Activated CD4-positive, CD25-positive, alpha-beta regulatory T cell treated with anti-CD3 and anti-CD28 coated beads, Interleukin-2, amount 50 U/mL, for 16 hours (primary cell): ENCODE measurements at regions not wholly inside any gene's neighbourhood (a gene's known extent, or its start where the extent isn't known, plus 50 kb on each side); places are given as distances from the start of the nearest gene placed in this dataset.
"Not testable (repeated sequence)": the region's sequence is repeated elsewhere in the genome, so short reads cannot be mapped to it uniquely, and the experiment has no call there.

Source experiments
- DNase-seq: peaks from one replicate; pipeline ENCODE4 v3.0.0-alpha.2; 2020; ENCODE audit warnings: low read depth, low spot score

DNA sequence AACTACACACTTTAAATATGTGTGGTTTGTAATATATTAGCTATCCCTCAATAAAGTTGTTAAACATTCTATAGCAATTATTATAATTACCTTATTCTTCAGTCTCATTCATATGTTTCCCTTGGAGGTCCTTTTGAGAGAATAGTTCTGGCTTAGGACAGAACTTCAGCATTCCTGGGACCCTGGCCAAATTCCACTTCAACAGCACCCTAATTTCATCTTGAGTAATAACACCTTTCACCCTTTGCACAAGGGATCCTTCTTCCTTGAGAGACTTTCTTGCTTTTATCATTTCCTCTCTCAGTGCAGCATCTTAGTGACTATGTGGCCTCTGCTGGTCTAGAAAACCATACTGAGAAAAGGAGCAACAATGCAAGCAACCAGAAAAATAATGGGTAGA, 255.9 kb downstream of the C11orf87 start:
- no peak for DNase-seq

GRCh38 chr11:109680127-109680526, 258.1 kb downstream of the C11orf87 start:
- DNase-seq, result no peak

DNA sequence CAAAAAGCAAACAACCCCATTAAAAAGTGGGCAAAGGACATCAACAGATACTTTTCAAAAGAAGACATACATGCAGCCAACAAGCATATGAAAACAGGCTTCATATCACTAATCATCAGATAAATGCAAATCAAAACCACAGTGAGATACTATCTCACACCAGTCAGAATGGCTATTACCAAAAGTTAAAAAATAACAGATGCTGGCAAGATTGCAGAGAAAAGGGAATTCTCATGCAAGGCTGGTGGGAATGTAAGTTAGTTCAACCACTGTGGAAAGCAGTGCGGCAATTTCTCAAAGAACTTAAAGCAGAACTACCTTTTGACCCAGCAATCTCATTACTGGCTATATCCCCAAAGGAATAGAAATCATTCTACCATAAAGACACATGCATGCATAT, 260.8 kb downstream of the C11orf87 start:
- DNase-seq, result not testable (repeated sequence)

DNA sequence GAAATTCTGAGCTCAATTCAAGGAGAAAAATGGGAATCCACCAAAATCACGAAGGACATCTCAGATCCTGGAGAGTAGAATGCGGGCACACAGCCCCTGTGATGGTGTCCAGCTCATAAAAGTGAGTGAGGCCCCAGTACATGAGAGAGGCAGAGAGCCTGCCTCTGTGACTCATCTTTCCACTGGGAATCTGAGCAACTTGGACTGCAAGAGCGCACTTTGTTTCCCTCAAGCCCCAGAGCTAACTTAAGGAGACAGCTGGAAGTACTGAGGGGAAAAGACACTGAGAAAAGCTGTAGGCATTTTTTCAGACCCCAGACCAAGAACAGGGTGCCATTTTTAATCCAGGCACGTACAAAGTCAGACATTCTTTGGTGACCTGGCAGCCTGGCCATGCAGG, 273.7 kb downstream of the C11orf87 start:
- no peak for DNase-seq

- no peak for DNase-seq
Observed at GRCh38 chr11:109696191-109696897, 274.4 kb downstream of the C11orf87 start.

- no peak for DNase-seq
Observed at GRCh38 chr11:109697140-109697843, 275.3 kb downstream of the C11orf87 start.

- no peak for DNase-seq
Observed at GRCh38 chr11:109698237-109698636, 276.2 kb downstream of the C11orf87 start.

GRCh38 chr11:109704432-109704831, 282.4 kb downstream of the C11orf87 start:
- DNase-seq, result no peak

DNA sequence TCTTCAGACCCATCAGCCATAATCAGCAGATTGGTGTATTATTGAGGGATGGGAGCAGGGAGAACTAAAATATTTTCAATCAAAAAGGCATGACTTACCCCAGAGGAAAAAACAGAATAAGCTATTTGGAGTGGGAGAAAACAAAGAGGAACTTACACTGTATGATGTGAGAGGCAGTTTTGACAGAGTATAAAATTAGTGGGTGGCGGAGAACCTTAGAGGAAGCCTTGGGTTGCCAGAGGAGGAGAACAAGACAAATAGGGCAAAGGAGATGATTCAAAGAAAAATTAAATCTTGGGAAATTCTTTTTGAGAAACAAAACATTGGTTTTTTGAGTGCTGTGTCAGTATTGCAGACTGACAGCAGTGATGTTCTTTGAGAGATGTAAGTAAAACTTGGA, 285.0 kb downstream of the C11orf87 start:
- no peak for DNase-seq

GRCh38 chr11:109707411-109707810, 285.4 kb downstream of the C11orf87 start:
- DNase-seq, result no peak

- DNase-seq, result no peak
Observed at GRCh38 chr11:109708184-109708583, 286.2 kb downstream of the C11orf87 start.

- DNase-seq, result not testable (repeated sequence)
Observed at GRCh38 chr11:109714444-109714843, 292.5 kb downstream of the C11orf87 start.

DNA sequence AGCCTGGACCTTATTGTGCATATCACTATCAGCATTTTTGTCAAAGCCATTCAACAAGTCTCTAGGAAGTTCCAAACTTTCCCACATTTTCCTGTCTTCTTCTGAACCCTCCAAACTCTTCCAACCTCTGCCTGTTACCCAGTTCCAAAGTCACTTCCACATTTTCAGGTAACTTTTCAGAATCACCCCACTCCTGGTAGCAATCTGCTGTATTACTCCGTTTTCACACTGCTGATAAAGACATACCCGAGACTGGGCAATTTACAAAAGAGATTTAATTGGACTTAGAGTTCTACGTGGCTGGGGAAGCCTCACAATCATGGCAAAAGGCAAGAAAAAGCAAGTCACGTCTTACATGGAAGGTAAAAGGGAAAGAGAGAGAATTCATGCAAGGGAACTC, 293.4 kb downstream of the C11orf87 start:
- not testable (repeated sequence) for DNase-seq

GRCh38 chr11:109726061-109726460, 304.1 kb downstream of the C11orf87 start:
- DNase-seq, result no peak

DNA sequence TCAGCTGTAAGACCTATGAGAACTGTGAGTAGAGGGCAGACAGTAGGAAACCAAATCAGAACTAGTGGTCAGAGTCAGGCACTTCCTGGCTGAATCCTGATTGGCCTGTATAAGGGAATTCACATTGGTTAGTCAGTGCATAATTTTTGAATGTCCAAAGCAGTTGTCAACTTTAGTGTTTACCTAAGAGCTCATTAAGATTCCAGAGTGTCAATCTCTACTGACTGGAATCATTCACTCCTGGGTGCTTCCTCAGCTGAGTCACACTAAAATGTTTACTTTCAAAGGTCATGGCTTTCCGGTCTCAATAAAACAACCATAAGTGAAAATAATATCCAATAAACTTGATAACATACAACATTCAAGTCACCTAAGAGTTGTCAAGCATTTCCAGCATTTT, 306.1 kb downstream of the C11orf87 start:
- DNase-seq, result no peak

DNA sequence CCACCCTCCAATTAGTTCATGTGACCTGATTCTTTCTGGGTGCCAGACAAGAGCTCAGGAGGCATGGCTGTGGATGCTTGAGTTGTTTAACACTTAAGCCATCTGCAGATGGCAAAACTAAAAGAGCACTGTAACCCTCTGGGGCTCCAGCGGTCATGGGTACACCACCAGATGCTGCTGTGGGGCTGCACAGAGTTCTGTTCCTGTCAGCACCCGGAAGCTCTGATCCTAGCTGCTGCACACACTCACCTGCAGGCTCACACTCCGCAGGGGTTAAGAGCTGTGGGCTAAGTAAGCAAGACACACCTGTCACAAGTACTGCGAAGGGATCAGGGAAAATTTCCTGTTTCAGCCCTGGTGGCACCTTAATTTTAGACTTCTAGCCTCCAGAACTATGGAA, 307.8 kb downstream of the C11orf87 start:
- no peak for DNase-seq

- no peak for DNase-seq
Observed at GRCh38 chr11:109730669-109731068, 308.7 kb downstream of the C11orf87 start.

GRCh38 chr11:109731451-109731850, 309.5 kb downstream of the C11orf87 start:
- no peak for DNase-seq

- no peak for DNase-seq
Observed at GRCh38 chr11:109733245-109733644, 311.3 kb downstream of the C11orf87 start.

- DNase-seq, result no peak
Observed at GRCh38 chr11:109734566-109734965, 312.6 kb downstream of the C11orf87 start.

GRCh38 chr11:109735128-109735527, 313.1 kb downstream of the C11orf87 start:
- no peak for DNase-seq

- no peak for DNase-seq
Observed at GRCh38 chr11:109739379-109739778, 317.4 kb downstream of the C11orf87 start.

- no peak for DNase-seq
Observed at GRCh38 chr11:109745996-109746625, 324.1 kb downstream of the C11orf87 start.
